ENCODE measurements at regions not wholly inside any gene's neighbourhood (a gene's known extent, or its start where the extent isn't known, plus 50 kb on each side); places are given as distances from the start of the nearest gene placed in this dataset.

- intact Hi-C loops (cut with DNase I): no loop called here
- DNase-seq (ENCODE audit: low spot score): no peak
Measured at GRCh38 chr2:155060896-155061295, 362.4 kb downstream of the KCNJ3 start.

GRCh38 chr2:155054712-155055111 is 356.2 kb downstream of the KCNJ3 start:
- DNase-seq (ENCODE audit: low spot score): no peak
- intact Hi-C loops (cut with DNase I): no loop called here

GRCh38 chr2:155043097-155043496 is 344.6 kb downstream of the KCNJ3 start:
- no peak for DNase-seq (ENCODE audit: low spot score)
- intact Hi-C loops (cut with DNase I): no loop called here

GRCh38 chr2:155035308-155035707 is 336.8 kb downstream of the KCNJ3 start:
- intact Hi-C loops (cut with DNase I): no loop called here
- DNase-seq (ENCODE audit: low spot score): no peak

- no peak for DNase-seq (ENCODE audit: low spot score)
- intact Hi-C loops (cut with DNase I): no loop called here
Measured at GRCh38 chr2:155033652-155034051, 335.2 kb downstream of the KCNJ3 start.

- intact Hi-C loops (cut with DNase I): no loop called here
Measured at GRCh38 chr2:155030296-155030695, 331.8 kb downstream of the KCNJ3 start.

GRCh38 chr2:155026651-155027174 is 328.2 kb downstream of the KCNJ3 start:
- DNase-seq (ENCODE audit: low spot score): no peak
- intact Hi-C loops (cut with DNase I): no loop called here

More at GRCh38 chr2:155030296-155030695, 331.8 kb downstream of the KCNJ3 start:
- DNase-seq (ENCODE audit: low spot score): no peak

GRCh38 chr2:155023674-155024073 is 325.2 kb downstream of the KCNJ3 start:
- DNase-seq (ENCODE audit: low spot score): no peak
- intact Hi-C loops (cut with DNase I): no loop called here

- no peak for DNase-seq (ENCODE audit: low spot score)
Measured at GRCh38 chr2:155022531-155022930, 324.0 kb downstream of the KCNJ3 start.

GRCh38 chr2:155021618-155022017 is 323.1 kb downstream of the KCNJ3 start:
- DNase-seq (ENCODE audit: low spot score): no peak
- intact Hi-C loops (cut with DNase I): no loop called here

More at GRCh38 chr2:155022531-155022930, 324.0 kb downstream of the KCNJ3 start:
- intact Hi-C loops (cut with DNase I): no loop called here

- intact Hi-C loops (cut with DNase I): no loop called here
- no peak for DNase-seq (ENCODE audit: low spot score)
Measured at GRCh38 chr2:155020246-155020645, 321.8 kb downstream of the KCNJ3 start.

- no peak for DNase-seq (ENCODE audit: low spot score)
- intact Hi-C loops (cut with DNase I): loop anchor here in 1 of 2 donors (1.0 kb wide), 1 partner anchor 13 kb away; no protein-coding TSS in a partner anchor
Measured at GRCh38 chr2:155010925-155011324, 312.4 kb downstream of the KCNJ3 start.

GRCh38 chr2:154995361-154995760 is 296.9 kb downstream of the KCNJ3 start:
- no peak for DNase-seq (ENCODE audit: low spot score)
- intact Hi-C loops (cut with DNase I): no loop called here

- intact Hi-C loops (cut with DNase I): no loop called here
- no peak for DNase-seq (ENCODE audit: low spot score)
Measured at GRCh38 chr2:154992826-154993225, 294.3 kb downstream of the KCNJ3 start.

GRCh38 chr2:154978710-154979109 is 280.2 kb downstream of the KCNJ3 start:
- intact Hi-C loops (cut with DNase I): loop anchor here in 1 of 2 donors (10.0 kb wide), 1 partner anchor 1594 kb away; no protein-coding TSS in a partner anchor
- DNase-seq (ENCODE audit: low spot score): no peak

- intact Hi-C loops (cut with DNase I): loop anchor here in 1 of 2 donors (10.0 kb wide), 1 partner anchor 1593 kb away; no protein-coding TSS in a partner anchor
Measured at GRCh38 chr2:154978244-154978643, 279.7 kb downstream of the KCNJ3 start.

GRCh38 chr2:154974041-154974440 is 275.5 kb downstream of the KCNJ3 start:
- no peak for DNase-seq (ENCODE audit: low spot score)
- intact Hi-C loops (cut with DNase I): loop anchor here in 1 of 2 donors (10.0 kb wide), 1 partner anchor 1589 kb away; no protein-coding TSS in a partner anchor

More at GRCh38 chr2:154978244-154978643, 279.7 kb downstream of the KCNJ3 start:
- no peak for DNase-seq (ENCODE audit: low spot score)

GRCh38 chr2:154963511-154963910 is 265.0 kb downstream of the KCNJ3 start:
- intact Hi-C loops (cut with DNase I): no loop called here

GRCh38 chr2:154961676-154962075 is 263.2 kb downstream of the KCNJ3 start:
- intact Hi-C loops (cut with DNase I): no loop called here
- no peak for DNase-seq (ENCODE audit: low spot score)

More at GRCh38 chr2:154963511-154963910, 265.0 kb downstream of the KCNJ3 start:
- DNase-seq (ENCODE audit: low spot score): no peak

- no peak for DNase-seq (ENCODE audit: low spot score)
- intact Hi-C loops (cut with DNase I): no loop called here
Measured at GRCh38 chr2:154960802-154961583, 262.5 kb downstream of the KCNJ3 start.

Data from posterior vena cava (tissue), 2 donors.